AG10803 (cell line): ENCODE measurements at regions not wholly inside any gene's neighbourhood (a gene's known extent, or its start where the extent isn't known, plus 50 kb on each side); places are given as distances from the start of the nearest gene placed in this dataset.
"Not testable (repeated sequence)": the region's sequence is repeated elsewhere in the genome, so short reads cannot be mapped to it uniquely, and the experiment has no call there.

Experiments
- DNase-seq: peaks from one replicate; pipeline ENCODE4 v3.0.0; 2010; ENCODE audit warnings: low read depth
- H3K4me3 ChIP-seq: 2 replicates; pipeline ENCODE4 v1.5.1; 2011; ENCODE audit warnings: mild to moderate bottlenecking, low read length, control low read depth
- CTCF ChIP-seq: conservative IDR thresholded peaks from 2 replicates; pipeline ENCODE4 v1.5.1; 2011; ENCODE audit warnings: mild to moderate bottlenecking, low read length, control low read depth, inconsistent platforms

- TF ChIP-seq CTCF = no peak
- H3K4me3 ChIP-seq = no peak overlapping the region
- no peak for DNase-seq
Observed at GRCh38 chr2:16939771-16940170, 274.1 kb upstream of the CYRIA start.

- no peak for DNase-seq
- no peak for TF ChIP-seq CTCF
- no peak overlapping the region for H3K4me3 ChIP-seq
Observed at GRCh38 chr2:16933355-16933754, 267.7 kb upstream of the CYRIA start.

- TF ChIP-seq CTCF = no peak
- no peak for DNase-seq
- H3K4me3 ChIP-seq = no peak overlapping the region
Observed at GRCh38 chr2:16932826-16933225, 267.2 kb upstream of the CYRIA start.

GRCh38 chr2:16931441-16931840 is 265.8 kb upstream of the CYRIA start:
- no peak overlapping the region for H3K4me3 ChIP-seq
- no peak for TF ChIP-seq CTCF
- no peak for DNase-seq

GRCh38 chr2:16927398-16927797 is 261.8 kb upstream of the CYRIA start:
- no peak for DNase-seq
- TF ChIP-seq CTCF = no peak
- no peak overlapping the region for H3K4me3 ChIP-seq

- no peak for DNase-seq
- no peak for TF ChIP-seq CTCF
- no peak overlapping the region for H3K4me3 ChIP-seq
Observed at GRCh38 chr2:16925145-16925544, 259.5 kb upstream of the CYRIA start.

GRCh38 chr2:16915341-16915755 is 249.7 kb upstream of the CYRIA start:
- not testable (repeated sequence) for H3K4me3 ChIP-seq

GRCh38 chr2:16911746-16912145 is 246.1 kb upstream of the CYRIA start:
- DNase-seq = no peak
- no peak for TF ChIP-seq CTCF
- H3K4me3 ChIP-seq = no peak overlapping the region

More at GRCh38 chr2:16915341-16915755, 249.7 kb upstream of the CYRIA start:
- DNase-seq = not testable (repeated sequence)
